NCI-H2196 (cell line): ENCODE measurements at regions not wholly inside any gene's neighbourhood (a gene's known extent, or its start where the extent isn't known, plus 50 kb on each side); places are given as distances from the start of the nearest gene placed in this dataset.

Source experiments
- DNase-seq: peaks from one replicate; lab custom pipeline; 2025; ENCODE audit not compliant: unreplicated experiment; lab: John Stamatoyannopoulos, UW

DNA sequence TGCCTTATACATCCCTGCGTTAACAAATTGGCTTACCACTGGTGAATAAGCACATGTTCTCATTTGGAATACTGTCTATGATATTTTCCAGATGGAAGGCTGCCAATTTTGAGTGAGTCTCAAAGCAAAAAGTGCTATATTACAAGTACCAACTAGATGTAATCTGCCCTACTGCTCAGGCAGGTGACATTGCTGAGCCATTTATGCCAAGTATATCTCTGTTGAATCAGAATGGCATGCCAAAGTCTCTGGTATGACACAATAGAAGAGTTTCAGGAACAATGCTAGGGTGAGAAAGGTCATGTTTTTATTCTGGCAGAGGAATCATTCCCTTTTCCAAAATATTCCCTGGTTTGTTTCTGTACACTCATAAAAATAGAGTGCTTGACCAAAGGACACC lies 356.5 kb downstream of the CDH9 start:
- peak; percentile 57 for DNase-seq

DNA sequence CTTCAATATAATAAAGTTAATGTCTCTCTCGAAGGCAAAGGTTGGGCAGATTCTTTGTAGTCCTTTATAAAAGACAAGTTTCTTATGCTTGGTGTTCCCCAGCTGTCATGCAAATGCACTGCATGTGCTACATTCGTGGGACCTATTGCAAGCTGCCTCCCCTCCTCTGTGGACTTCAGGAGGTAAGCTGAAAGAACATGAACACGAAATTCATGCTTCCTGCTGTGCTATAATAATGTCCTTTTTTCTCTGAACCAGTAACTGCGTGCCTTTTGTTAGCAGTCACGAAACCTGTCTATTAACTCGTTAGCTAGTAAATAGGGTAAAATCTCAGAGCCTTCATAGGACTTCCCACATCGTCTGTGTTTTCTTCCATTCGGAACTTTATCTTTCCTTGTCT lies 363.5 kb downstream of the CDH9 start:
- DNase-seq, result no peak

DNA sequence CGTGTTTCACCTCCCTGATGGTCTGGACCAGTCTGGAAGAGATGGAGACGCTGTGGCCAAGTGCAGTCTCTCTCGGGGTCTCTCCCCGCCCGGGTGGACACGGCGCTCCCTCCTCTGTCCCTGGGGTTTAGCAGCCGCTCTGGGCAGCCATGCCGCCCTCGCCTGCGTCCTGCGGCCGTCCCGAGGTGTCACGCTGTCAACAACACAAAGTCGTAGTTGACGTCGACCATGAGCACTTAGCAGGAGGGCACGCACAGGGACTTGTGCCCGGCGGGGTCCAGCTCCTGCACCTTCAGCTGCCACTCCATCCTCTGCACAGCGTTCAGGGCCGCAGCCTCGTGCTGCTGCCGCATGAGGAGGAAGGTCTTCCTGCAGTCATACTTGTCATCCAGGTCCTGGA lies 368.9 kb downstream of the CDH9 start:
- no peak for DNase-seq

DNA sequence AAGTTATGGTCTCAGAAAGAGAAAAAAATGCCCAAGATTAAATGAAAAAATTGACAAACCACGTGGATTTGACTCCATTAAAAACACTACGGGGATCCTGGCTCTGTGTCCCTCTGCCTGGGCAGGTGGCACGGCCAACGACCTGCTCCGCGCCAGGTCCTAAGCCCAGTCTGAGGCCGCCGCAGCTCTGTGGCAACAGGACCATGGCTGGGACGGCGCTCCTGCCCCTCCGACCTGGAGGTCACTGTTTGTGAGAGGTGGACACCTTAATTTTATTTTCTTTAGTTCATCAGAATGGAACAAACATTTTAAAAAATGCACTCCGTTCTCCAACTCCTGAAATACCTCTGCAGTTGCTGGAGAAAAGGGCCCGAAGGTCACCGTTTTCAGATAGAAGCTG lies 369.4 kb downstream of the CDH9 start:
- no peak for DNase-seq

DNA sequence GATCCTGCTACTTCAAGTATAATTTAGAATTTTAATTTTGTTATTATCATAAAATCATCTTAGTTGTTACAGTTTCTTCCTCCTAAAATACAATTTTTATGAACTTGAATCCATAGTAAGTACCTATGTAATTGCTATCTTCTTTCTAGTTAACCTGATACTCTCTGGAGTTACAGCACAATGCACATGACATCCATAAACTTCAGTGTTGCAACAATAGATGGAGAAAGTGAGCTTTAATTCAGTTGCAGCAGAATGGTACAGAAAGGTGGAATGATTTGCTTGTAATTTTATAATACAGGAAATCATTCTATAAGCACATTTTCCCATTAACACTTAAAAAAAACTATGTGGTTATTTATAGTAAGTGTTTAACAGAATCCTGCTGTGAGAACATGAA lies 372.0 kb downstream of the CDH9 start:
- no peak for DNase-seq

DNA sequence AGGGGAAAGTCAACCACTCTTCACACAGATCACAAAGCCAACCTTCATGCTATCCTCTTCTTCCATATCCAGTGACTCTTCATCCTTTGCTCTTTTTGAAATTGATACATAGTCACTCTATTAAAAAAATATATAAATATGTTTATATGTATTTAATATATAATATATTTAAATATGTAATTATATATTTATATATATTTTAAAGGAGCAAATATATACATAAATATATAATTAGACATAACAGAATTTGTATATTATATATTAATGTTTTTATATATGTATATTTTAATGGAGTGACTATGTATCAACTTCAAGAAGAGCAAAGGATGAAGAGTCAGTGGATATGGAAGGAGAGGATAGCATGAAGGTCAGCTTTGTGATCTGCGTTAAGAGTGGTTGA lies 374.9 kb downstream of the CDH9 start:
- no peak for DNase-seq

DNA sequence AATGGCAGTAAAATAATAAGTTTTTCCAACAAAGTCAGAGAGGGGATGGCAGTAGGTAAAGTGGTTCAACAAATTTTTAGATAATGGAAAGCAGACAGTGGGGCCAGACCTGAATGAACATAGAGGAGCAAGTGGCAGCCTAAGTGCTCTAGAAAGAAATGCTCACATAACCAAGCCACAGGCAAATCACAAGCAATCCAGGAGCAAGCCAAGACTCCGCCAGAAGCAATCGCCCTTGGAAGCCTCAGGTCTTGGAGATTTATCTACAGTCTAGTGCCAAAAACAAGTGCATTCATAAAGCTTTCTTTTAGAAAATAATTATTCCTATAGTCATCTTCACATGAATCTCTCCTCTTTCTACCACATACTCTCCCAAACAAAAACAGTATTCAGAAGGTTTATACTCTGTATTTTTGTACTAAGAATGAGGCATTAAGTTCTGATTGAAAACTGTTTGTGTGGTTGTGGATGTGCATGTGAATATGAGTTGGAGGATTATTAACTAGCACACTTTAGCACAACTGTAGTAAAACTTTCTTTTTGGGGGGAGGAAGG lies 375.5 kb downstream of the CDH9 start:
- DNase-seq, result no peak

DNA sequence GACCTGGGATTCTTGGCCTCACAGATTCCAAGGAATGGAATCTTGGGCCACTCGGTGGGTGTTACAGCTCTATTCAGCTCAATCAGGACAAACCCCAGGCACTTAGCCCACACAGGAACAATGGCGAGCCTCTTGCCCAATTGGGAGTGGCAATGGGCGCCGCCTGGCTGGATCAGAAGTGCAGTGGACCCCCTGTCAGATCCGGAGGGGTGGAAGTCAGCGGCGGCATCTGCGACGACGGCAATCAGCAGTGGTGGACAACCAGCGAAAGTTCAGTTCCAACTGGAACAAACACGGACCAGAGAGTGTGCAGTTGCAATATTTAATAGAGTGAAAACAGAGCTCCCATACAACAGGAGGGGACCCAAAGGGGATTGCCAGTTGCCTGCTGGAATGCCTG lies 378.3 kb downstream of the CDH9 start:
- DNase-seq, result no peak

DNA sequence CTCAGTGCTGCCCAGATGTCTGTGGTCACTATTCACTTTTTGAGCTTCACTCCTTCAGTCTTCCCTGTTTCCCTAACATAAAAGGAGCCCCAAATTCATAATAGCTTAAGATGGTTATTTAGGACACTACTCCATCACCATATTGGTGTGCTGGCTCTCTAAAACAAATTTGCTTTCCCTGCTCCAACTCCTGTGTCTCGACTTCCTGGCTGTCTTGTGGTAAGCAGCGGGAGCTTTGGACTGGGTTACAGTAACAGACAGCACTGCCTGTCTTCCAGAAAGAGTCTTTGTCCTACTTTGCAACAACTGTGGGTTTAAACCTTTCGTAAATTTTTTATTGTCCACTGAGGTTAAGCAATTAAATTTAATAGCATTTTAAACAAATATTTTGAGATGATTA lies 389.4 kb downstream of the CDH9 start:
- no peak for DNase-seq

DNA sequence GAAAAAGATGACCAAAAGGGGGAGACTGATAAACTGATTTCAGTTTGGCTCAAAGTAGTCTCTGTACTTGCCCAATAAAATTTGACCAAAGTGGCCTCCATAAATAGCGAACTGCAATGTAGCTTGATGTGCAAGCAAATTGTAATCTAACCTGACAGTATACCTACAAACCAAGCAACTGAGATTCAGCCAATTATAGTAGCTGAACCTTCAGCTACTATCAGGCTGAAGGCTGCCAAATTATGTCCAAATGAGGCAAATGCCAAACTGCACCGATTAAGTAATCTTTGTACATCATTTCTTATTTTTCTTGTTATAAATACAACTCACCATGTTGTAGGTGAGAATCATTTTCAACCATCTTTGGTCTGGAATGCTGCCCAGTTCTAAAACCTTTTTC lies 390.6 kb downstream of the CDH9 start:
- no peak for DNase-seq

DNA sequence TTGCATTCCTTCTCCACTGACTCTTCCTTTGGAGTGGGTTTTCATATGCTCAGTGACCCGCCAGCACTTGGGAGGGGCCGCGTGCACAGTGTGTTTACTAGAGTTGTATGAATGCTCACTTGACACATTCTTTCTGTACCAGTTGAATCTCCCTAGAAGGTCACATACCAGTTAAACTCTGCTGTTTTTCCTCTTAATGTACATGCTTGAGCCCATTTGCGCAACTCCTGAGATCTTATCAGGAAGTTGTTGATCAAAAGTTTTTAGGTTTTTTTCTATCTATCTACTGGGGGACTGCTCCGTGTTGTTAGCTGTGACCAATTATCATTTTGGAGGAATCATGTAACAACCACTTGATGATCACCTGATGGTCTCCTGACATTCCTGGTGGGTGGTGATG lies 392.7 kb downstream of the CDH9 start:
- no peak for DNase-seq

DNA sequence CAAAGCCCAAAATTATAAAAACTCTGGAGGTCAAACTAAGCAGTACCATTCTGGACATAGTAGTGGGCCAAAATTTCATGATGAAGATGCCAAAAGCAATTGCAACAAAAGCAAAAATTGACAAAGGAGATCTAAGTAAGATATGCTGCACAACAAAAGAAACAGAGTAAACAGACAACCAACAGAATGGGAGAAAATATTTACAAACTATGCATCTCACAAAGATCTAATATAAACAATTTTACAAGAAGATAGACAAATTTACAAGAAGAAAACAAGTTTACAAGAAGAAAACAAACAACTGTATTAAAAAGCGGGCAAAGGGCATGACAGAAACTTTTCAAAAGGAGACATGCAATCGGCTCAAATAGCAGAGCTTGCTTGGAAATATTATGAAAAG lies 396.9 kb downstream of the CDH9 start:
- DNase-seq, result no peak

DNA sequence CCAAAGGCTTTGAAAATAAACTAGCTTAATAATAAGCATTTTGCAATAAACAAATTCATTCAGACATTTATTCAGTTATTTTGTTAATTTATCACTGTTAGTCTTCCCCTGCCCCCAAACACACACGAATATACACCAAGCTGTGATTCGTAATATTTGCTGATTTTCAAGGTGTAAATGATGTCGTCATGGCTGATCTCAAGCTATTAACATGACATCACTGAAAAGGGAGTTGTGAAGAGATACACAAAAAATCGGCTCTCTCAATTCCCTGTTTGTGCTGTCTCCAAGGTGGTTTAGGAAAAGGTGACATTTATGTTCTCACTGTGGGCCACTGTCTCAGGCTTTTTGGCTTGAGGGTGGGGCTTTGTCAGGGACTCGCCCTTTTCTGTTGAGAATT lies 413.3 kb downstream of the CDH9 start:
- no peak for DNase-seq

DNA sequence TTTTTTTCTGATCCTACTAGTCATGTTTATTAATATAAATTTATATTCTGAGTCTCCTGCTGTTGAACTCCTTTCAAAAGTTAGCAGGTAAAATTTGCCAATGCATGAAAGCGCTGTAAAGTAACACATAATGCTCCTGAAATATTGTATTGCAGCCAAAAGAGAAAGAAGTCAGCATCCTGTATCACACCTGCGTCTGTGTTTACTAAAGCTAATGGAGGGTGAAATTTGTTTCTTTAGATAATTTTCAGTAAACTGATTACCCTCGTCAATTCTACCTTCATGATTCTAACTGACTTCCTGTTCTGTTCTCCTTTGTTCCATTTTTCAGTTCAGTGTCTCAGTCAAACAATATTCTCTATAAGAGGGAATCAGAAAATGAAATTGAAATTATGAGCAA lies 415.4 kb downstream of the CDH9 start:
- peak; percentile 68 for DNase-seq

DNA sequence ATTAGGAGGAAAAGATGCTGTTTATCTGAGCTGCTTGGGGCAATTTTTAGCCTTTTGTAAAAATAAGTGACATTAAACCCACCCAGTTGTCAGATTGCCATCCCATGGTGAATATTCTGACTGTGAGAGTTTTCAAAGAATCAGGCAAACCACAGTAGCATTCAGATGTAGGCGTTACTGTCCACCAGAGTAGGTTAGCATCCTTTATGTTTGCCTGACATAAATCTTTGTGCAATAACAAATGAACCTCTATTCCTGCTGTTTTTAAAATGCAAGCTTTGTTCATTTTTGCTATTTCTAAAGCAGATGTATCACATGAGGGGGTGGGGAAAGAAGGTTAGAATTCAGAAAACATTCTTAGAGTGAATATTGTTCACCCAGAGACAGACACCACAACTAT lies 427.8 kb downstream of the CDH9 start:
- DNase-seq, result no peak

DNA sequence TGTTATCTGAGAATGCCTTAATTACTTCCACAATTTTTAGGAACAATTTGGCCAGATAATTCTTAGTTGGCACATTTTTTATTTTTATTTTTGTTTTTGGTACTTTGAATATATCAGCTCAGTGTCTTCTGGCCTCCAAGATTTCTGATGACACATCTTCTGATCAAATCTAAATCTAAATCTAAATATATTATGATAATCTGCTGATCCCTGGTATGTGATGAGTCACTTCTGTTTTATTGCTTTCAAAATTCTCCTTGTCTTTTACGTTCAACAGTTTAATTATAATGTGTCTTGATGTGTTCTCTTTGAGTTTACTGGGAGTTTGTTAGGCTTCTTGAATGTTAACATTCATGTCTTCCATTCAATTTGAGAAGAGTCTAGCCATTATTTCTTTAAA lies 436.8 kb downstream of the CDH9 start:
- no peak for DNase-seq

DNA sequence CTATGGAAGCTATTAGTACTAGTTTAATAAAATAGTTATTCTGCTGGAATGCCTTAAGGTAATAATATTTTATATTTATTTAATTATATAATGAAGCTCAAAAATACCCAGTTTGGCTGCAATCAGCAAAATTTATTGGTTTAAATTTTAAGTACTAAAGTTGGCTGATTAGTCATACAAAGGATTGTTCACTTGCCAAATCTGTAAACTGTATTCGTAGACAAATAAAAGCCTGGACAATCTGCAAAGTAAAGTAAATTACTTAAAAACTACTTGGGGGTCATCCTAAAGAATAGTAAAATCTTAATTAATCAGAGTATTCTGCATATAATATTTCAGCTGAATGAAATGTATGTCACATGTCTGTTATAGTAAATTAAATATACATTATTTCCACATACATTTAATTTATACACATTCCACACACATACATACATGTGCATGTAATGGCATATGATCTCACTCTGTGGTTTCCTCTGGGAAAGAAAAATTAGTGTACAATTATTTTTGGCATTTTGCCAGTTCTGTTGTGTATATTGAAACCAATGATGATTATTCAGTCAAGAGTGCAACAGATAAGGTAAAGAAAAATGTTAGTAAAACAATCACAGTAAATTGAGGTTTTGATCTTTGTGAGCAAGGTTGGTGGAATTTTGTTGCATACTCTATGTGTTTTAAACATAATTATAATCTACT lies 455.9 kb downstream of the CDH9 start:
- DNase-seq, result peak; percentile 30

DNA sequence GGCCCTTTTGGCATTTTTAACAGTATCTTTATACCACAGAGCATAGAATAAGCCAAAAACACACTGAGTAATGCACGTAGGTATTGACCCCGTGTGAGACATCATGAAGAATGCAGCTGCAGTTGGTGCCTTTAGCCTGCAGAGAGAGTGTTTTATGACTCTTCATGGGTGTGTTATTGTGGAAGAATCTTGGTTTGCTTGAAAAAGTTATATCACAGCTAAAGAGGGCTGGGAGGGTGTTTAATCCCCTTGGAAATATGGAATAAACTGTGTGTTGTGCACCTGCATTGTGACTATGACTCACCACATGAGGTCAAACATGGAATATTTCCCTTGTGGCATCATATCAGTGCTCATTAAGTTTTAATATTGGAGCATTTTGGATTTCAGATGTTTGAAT lies 458.7 kb downstream of the CDH9 start:
- DNase-seq, result no peak

DNA sequence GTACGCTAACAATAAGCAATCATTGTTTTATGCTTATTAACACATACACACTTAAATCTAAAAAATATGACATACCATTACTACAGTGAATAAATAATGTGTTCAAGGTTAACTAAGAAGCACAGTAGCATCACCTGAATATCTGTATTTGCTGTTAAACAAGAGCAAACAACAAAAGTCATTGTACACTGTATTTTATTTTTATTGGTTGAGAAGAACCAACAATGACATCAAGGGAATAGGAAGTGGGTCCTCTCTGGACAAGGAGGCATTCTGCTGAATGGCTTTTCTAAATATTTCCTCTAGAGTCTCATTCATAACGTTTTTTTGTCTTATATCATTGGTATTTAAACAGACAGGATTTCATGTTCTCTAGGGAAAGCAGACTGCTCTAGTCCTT lies 460.4 kb downstream of the CDH9 start:
- DNase-seq, result no peak

DNA sequence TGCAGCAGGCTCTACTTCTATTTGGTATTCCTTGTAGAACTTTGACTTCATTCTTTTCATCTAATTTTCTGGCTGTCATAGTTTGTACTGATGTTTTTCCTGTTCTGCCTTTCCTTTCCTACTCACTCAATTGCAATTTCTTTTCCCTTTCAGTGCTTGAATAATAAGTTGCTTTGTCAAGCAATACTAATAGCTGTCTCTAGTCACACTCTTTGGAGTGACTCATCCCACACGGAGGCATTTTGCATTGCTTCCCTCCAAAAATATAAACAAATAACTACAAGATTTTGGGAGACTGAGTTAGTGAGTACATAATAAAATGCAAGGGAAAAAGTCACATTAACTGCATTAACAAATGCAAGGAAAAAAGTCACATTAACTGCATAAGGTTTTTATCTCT lies 465.9 kb downstream of the CDH9 start:
- DNase-seq, result no peak

DNA sequence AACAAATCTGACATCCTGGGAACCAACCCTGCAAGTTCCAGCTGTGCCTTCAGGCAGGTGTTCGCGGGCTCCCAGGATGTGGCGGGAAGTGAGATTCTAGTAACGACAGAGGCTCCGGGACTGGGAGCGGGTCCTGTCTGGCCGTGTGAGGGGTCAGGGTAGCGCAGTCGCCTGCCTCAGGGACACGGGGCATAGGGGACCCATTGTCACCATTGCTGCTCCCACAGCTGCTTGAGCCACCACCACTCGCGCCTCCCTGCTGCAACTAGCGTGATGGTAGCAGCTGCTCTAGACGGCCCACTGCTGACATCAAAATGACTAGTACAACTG lies 468.5 kb downstream of the CDH9 start:
- DNase-seq, result no peak

DNA sequence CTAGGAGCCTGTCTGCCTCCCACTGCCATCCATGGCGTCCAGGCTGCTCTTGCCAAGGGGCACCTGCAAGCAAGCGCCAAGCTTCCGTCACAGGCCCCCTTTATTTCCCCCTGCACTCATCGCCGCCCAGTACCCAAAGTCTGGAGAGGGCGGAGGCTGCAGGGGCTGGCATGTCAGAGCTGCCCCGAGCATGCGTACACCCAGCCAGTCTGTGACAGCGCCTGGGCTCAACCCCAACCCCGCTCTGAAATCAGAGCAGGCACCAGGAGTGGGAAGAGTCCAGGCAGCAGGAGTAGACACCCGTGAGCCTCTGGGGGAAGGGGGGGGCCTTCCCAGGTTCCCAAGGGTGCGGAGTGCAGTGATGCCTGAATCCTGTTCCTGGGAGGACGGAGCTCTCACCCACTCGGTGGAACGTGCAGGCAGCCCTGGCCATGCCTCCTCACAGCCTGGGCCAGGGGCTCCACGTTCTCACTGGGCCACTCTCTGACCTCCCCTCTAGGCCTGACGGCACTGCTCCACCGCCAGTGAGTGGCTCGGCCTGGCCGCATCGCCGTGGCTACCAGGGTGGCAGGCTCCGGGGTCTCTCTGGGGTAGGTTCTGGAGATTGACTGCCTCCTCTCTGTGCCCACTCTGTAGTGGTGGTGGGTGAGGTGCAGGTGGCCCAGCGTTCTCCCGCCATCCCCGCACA lies 469.0 kb downstream of the CDH9 start:
- no peak for DNase-seq

DNA sequence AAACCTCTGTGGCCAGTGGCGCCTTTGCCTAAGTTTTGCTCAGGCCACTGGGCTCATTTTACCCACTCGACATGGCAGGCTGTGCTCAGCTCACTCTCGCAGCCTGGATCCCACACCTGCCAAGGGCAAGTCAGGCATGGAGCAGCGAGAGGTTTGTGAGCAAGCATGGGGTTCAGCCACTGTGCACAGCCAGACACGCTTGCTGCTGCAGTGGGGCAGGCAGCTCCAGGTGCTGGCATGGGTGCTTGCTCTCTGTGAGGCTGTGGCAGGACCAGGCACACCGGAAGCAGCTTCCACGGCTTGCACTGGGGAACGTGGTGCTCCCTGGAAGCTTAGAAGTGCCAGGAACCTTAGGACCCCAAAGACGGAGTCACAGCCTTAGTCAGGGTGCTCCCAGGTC lies 470.1 kb downstream of the CDH9 start:
- DNase-seq, result no peak
